Activated CD8-positive, alpha-beta T cell treated with anti-CD3 and anti-CD28 coated beads for 36 hours (primary cell): ENCODE measurements at regions not wholly inside any gene's neighbourhood (a gene's known extent, or its start where the extent isn't known, plus 50 kb on each side); places are given as distances from the start of the nearest gene placed in this dataset.

Source experiments
- ATAC-seq: fragments of 200-7000 bp; cut with Tn5 transposase; one replicate; pipeline ENCODE4 v1.10.0; 2021; ENCODE audit warnings: mild to moderate bottlenecking, moderate library complexity
- CTCF ChIA-PET: fragments of 350-600 bp; sonication (Branson Sonifier 250); formaldehyde crosslinking; loops from one replicate; lab custom pipeline; 2021; ENCODE audit warnings: antibody characterized with exemption; lab: Charles Lee
- POLR2A ChIA-PET: fragments of 350-600 bp; sonication (Branson Sonifier 250); formaldehyde crosslinking; loops from one replicate; lab custom pipeline; 2021; ENCODE audit warnings: antibody characterized with exemption; lab: Charles Lee
- DNase-seq: peaks from one replicate; pipeline ENCODE4 v3.0.0-alpha.2; 2020
- H3K27ac Mint-ChIP-seq: one replicate; pipeline ENCODE4 v1.8.0; 2021; ENCODE audit warnings: mild to moderate bottlenecking, mixed read lengths
- H3K27me3 Mint-ChIP-seq: one replicate; pipeline ENCODE4 v1.8.0; 2021; ENCODE audit warnings: mixed read lengths
- H3K36me3 Mint-ChIP-seq: one replicate; pipeline ENCODE4 v1.8.0; 2021; ENCODE audit warnings: low read depth, mixed read lengths
- H3K4me1 Mint-ChIP-seq: one replicate; pipeline ENCODE4 v1.8.0; 2021; ENCODE audit warnings: low read depth, mixed read lengths
- H3K4me3 Mint-ChIP-seq: one replicate; pipeline ENCODE4 v1.8.0; 2021; ENCODE audit warnings: mild to moderate bottlenecking, moderate library complexity, mixed read lengths
- H3K9me3 Mint-ChIP-seq: one replicate; pipeline ENCODE4 v1.8.0; 2021; ENCODE audit warnings: mixed read lengths
- CTCF ChIP-seq: fragments of 200-600 bp; IDR thresholded peaks from one replicate; pipeline ENCODE4 v1.8.0; 2022; ENCODE audit warnings: antibody characterized with exemption, mild to moderate bottlenecking
- intact Hi-C: fragments of 100-400 bp; cut with micrococcal nuclease; formaldehyde crosslinking; loops from one replicate; pipeline ENCODE4 v1.10.0; 2022

- DNase-seq (no peak), ATAC-seq (no peak)
- CTCF ChIA-PET: no interaction called here
- no peaks in the 10 kb centered on the region for H3K27me3 Mint-ChIP-seq
- H3K27ac Mint-ChIP-seq: no peak overlapping the region
- no peaks in the 10 kb centered on the region for H3K4me1 Mint-ChIP-seq
- POLR2A ChIA-PET: no interaction called here
- H3K4me3 Mint-ChIP-seq: no peak overlapping the region
- intact Hi-C loops: no loop called here
- H3K36me3 Mint-ChIP-seq: no peaks in the 10 kb centered on the region
- no peak for TF ChIP-seq CTCF
- H3K9me3 Mint-ChIP-seq: peaks cover 2% of the 10 kb centered on the region
Measured at GRCh38 chr4:23697722-23698121, 192.1 kb downstream of the PPARGC1A start.

- no peaks in the 10 kb centered on the region for H3K36me3 Mint-ChIP-seq
- H3K9me3 Mint-ChIP-seq: peaks cover 3% of the 10 kb centered on the region
- ATAC-seq (no peak), DNase-seq (no peak)
- no peak overlapping the region for H3K4me3 Mint-ChIP-seq
- CTCF ChIA-PET: no interaction called here
- POLR2A ChIA-PET: no interaction called here
- no peak for TF ChIP-seq CTCF
- no peaks in the 10 kb centered on the region for H3K27me3 Mint-ChIP-seq
- intact Hi-C loops: no loop called here
- H3K4me1 Mint-ChIP-seq: no peaks in the 10 kb centered on the region
- H3K27ac Mint-ChIP-seq: no peak overlapping the region
Measured at GRCh38 chr4:23697001-23697528, 192.8 kb downstream of the PPARGC1A start.

GRCh38 chr4:23686169-23686897 is 203.5 kb downstream of the PPARGC1A start:
- no peaks in the 10 kb centered on the region for H3K4me1 Mint-ChIP-seq
- H3K4me3 Mint-ChIP-seq: no peak overlapping the region
- ATAC-seq (no peak), DNase-seq (no peak)
- H3K27ac Mint-ChIP-seq: no peak overlapping the region
- no peak for TF ChIP-seq CTCF
- ChIA-PET CTCF (interaction anchor here (1.1 kb wide), 1 partner anchor 8 kb away, joined by 3 read pairs; no protein-coding TSS in a partner anchor), POLR2A (no interaction called here)
- intact Hi-C loops: no loop called here
- H3K9me3 Mint-ChIP-seq: peaks cover 10% of the 10 kb centered on the region
- H3K27me3 Mint-ChIP-seq: no peaks in the 10 kb centered on the region
- H3K36me3 Mint-ChIP-seq: no peaks in the 10 kb centered on the region

GRCh38 chr4:23685471-23685870 is 204.4 kb downstream of the PPARGC1A start:
- Mint-ChIP-seq H3K4me3 (no peak overlapping the region), H3K27me3 (no peaks in the 10 kb centered on the region), H3K36me3 (no peaks in the 10 kb centered on the region), H3K27ac (no peak overlapping the region), H3K4me1 (no peaks in the 10 kb centered on the region), H3K9me3 (peaks cover 10% of the 10 kb centered on the region)
- ChIA-PET CTCF (no interaction called here), POLR2A (no interaction called here)
- no peak for TF ChIP-seq CTCF
- no peak for ATAC-seq
- intact Hi-C loops: no loop called here
- DNase-seq: no peak

- Mint-ChIP-seq H3K36me3 (no peaks in the 10 kb centered on the region), H3K27ac (no peak overlapping the region)
Measured at GRCh38 chr4:23680671-23681518, 209.0 kb downstream of the PPARGC1A start.

More at GRCh38 chr4:23680671-23681518, 209.0 kb downstream of the PPARGC1A start:
- intact Hi-C loops: no loop called here
- Mint-ChIP-seq H3K4me3 (no peak overlapping the region), H3K9me3 (no peaks in the 10 kb centered on the region), H3K27me3 (no peaks in the 10 kb centered on the region), H3K4me1 (no peaks in the 10 kb centered on the region)
- no peak for TF ChIP-seq CTCF
- ChIA-PET POLR2A (no interaction called here), CTCF (no interaction called here)
- ATAC-seq: no peak
- no peak for DNase-seq
